PC-9 (cell line): ENCODE measurements at regions not wholly inside any gene's neighbourhood (a gene's known extent, or its start where the extent isn't known, plus 50 kb on each side); places are given as distances from the start of the nearest gene placed in this dataset.

Experiments
- EZH2 ChIP-seq: fragments of 200-600 bp; sonication (generic); IDR thresholded peaks from 2 replicates; pipeline ENCODE4 v1.8.0; 2017; ENCODE audit warnings: antibody characterized with exemption, low read depth
- TF ChIP-seq, protein P1 (sequence below): fragments of 200-600 bp; sonication (generic); conservative IDR thresholded peaks from 2 replicates; pipeline ENCODE4 v1.6.1; 2017; ENCODE audit warnings: mixed run types, antibody characterized with exemption, mild to moderate bottlenecking, moderate library complexity

DNA sequence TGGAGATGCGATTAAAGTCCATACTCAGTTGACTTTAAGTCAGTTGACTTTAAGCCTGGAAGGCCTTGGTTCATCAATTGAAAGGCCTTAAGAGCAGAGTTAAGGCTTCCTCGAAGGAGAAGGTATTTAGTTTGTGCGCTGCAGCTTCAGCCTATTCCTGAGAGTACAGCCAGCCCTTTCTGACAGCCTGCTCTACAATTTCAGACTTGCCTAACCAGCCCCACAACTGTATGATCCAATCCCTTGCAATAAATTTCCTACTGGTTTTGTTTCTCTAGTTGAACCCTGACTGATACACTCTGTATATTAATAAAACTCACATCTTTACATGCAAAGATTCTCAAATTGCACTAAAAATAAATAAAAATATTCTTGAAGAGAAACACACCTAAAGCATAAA is 66.1 kb upstream of the RORA start:
- TF ChIP-seq, protein P1, sequence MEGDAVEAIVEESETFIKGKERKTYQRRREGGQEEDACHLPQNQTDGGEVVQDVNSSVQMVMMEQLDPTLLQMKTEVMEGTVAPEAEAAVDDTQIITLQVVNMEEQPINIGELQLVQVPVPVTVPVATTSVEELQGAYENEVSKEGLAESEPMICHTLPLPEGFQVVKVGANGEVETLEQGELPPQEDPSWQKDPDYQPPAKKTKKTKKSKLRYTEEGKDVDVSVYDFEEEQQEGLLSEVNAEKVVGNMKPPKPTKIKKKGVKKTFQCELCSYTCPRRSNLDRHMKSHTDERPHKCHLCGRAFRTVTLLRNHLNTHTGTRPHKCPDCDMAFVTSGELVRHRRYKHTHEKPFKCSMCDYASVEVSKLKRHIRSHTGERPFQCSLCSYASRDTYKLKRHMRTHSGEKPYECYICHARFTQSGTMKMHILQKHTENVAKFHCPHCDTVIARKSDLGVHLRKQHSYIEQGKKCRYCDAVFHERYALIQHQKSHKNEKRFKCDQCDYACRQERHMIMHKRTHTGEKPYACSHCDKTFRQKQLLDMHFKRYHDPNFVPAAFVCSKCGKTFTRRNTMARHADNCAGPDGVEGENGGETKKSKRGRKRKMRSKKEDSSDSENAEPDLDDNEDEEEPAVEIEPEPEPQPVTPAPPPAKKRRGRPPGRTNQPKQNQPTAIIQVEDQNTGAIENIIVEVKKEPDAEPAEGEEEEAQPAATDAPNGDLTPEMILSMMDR, result no peak
- TF ChIP-seq EZH2, result no peak
